GM12891 (cell line): ENCODE measurements at regions not wholly inside any gene's neighbourhood (a gene's known extent, or its start where the extent isn't known, plus 50 kb on each side); places are given as distances from the start of the nearest gene placed in this dataset.

Source experiments
- DNase-seq: peaks from one replicate; pipeline ENCODE4 v3.0.0; 2011; ENCODE audit warnings: low spot score; ENCODE audit not compliant: insufficient read length
- FAIRE-seq: peaks from 2 replicates; lab custom pipeline; 2011; peaks lifted over from hg19 to GRCh38; lab: Jason Lieb, UNC
- PAX5 ChIP-seq: IDR thresholded peaks from 2 replicates; pipeline ENCODE4 v1.6.1; 2011; ENCODE audit warnings: low read length, moderate library complexity, mild to moderate bottlenecking; ENCODE audit not compliant: insufficient read depth, severe bottlenecking
- POLR2A ChIP-seq: IDR thresholded peaks from 2 replicates; pipeline ENCODE4 v1.6.1; 2011; ENCODE audit warnings: low read depth, low read length, control low read depth
- POLR2AphosphoS5 ChIP-seq: IDR thresholded peaks from 2 replicates; pipeline ENCODE4 v1.6.1; 2011; ENCODE audit warnings: low read depth, low read length, control low read depth
- POU2F2 ChIP-seq: IDR thresholded peaks from 2 replicates; pipeline ENCODE4 v1.6.1; 2011; ENCODE audit warnings: low read depth, mild to moderate bottlenecking, control low read depth, low read length, moderate library complexity
- SPI1 ChIP-seq: IDR thresholded peaks from 2 replicates; pipeline ENCODE4 v1.6.1; 2011; ENCODE audit warnings: low read depth, low read length, control low read depth
- TAF1 ChIP-seq: IDR thresholded peaks from 2 replicates; pipeline ENCODE4 v1.6.1; 2011; ENCODE audit warnings: low read depth, low read length, control low read depth

DNA sequence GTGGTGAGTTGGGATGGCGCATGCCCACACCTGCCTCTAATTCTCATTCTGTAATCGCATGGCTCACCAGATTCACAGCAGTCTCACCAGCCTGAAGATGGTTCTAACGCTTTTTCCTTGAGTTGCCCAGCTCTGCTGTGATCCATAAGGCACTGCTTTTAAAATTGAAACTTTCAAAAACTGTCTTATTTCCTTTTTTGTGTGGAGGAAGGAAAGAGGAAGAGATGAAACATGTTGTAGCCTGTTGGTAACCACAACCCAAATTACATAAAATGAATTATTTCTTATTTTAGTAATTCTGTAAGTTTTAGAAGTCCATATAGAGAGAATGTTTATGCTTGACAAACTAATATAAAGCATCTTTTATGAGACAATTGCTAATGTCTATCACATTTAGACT is 165.4 kb downstream of the RBM43 start:
- no peak for DNase-seq
- TF ChIP-seq SPI1: no peak
- no peak for TF ChIP-seq POU2F2
- TF ChIP-seq POLR2AphosphoS5: no peak
- no peak for TF ChIP-seq TAF1
- no peak for TF ChIP-seq POLR2A
- no peak for TF ChIP-seq PAX5
- no peak for FAIRE-seq

DNA sequence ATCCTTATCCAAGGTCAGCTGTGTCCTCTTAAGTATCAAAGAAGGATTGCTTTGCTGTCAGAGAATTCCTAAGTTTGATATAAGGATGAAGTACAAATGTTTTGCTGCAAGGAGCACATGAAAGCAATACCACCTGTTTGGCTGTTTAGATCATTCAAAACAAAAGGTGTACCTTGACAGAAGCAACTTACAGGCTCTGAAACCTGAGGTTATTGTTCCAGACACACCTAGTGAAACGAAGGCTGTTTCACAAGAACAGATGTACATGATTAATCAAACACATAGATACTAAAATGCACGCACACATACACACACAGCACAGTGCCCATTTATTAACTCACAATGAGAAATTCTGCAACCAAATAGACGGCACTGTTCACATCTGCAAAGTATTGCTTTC is 166.2 kb downstream of the RBM43 start:
- TF ChIP-seq POLR2A (no peak), SPI1 (no peak), PAX5 (no peak), POLR2AphosphoS5 (no peak), POU2F2 (no peak), TAF1 (no peak)
- FAIRE-seq: no peak
- no peak for DNase-seq

DNA sequence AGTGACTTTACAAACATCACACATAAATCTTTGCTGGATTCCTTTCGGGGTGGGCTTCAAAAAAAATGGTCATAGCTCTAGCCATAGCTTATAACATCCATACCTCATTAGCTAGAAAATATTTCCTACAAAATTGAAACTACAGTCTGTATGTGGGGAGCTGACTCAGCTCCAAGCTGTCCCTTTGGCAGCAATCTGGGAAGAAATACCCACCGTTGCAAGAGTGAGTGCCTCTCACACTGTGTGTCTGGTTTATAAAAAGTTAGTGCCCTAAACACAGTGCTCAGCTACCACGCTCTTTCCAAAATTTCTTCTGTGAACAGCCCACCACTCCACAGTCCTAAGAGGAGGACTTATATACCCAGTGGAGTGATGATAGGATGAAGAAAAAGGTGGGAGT is 170.1 kb downstream of the RBM43 start:
- no peak for DNase-seq
- TF ChIP-seq TAF1: no peak
- no peak for TF ChIP-seq POLR2AphosphoS5
- TF ChIP-seq POLR2A: no peak
- TF ChIP-seq POU2F2: no peak
- no peak for TF ChIP-seq SPI1
- no peak for FAIRE-seq

DNA sequence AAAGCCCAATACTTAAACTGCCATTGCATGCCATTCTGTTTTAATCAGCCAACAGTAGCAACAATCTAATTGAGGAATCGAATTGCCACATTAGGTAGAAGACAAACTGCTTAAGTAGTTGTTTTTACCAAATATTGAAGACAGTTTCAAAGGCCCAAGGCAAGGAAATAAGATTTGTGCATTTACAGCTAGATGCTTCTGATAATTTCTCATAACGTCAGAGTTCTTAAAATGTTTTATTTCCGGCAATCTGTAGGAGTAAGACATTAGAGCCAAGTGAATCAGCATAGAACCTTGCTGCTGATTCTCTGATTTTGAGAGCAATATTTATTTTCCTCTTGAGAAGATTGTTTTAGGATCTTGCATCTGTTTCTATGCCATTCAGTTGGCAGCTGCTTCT is 174.3 kb downstream of the RBM43 start:
- FAIRE-seq: no peak
- no peak for DNase-seq
- TF ChIP-seq POLR2A (no peak), POLR2AphosphoS5 (no peak), PAX5 (no peak), SPI1 (no peak), TAF1 (no peak), POU2F2 (no peak)

DNA sequence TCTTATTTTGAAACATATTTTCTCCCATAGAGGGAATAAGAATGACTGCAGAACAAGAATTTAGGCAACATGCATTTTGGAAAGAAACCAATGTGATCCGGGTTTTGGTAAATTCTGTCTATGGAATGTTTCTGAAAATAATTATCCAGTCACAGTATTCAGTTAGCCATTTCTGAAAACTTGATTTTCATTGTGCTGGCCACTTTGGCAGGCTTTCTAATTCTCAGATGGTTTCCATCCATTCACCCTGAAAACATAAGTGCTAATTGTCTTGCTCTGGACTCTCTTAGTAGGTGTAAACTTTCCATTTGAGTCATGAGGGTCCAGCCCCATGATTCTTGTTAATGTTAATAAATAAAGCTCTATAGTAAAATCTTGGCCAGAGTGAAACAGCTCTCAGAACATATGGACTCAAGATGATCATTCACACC is 176.5 kb downstream of the RBM43 start:
- TF ChIP-seq PAX5: no peak
- no peak for TF ChIP-seq POLR2A
- no peak for TF ChIP-seq POU2F2
- TF ChIP-seq POLR2AphosphoS5: no peak
- TF ChIP-seq TAF1: no peak
- no peak for TF ChIP-seq SPI1
- FAIRE-seq: no peak
- no peak for DNase-seq

DNA sequence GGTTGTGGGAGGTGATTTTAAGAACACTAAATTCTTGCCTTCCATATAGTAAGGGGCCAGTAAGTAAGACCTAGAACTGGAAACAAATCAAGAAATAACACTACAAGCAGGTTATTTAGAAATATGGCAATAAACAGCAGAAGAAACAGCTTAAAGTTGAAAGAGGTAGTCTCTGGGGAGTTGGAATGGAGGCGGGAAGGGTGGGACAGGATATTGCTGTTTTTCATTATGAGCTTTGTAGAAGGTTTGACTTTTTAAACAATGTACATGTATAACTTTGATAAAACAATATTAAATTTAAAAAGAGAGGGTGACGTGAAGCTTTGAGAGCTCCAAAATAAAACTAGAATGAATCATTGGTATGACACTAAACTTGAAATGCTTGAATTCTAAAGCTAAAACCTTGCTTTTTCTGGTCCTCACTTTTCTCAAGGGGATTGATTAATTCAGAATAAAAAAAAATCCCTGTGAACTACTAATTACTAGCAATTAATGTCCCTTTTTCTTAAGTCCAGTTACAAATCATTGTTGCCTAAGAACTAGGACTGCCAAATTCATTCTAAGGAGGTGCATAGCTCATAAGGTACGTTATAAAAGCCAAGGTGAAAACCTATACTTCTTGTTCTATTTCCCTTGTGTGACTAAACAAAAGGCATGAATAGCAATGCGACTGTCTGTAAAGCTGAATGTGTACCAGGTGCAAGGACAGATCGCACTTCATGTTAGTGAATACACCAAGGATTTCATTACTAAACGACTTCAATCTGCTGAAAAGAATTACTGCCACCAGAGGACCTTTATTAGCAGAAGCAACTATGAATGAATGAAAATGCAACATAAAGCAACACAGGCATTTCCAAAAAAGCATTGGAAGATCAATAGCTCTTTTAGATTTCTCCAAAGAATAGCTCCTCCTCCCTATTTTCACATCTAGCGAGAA is 177.5 kb downstream of the RBM43 start:
- FAIRE-seq (no peak), DNase-seq (no peak)
- TF ChIP-seq PAX5: no peak
- no peak for TF ChIP-seq POLR2AphosphoS5
- TF ChIP-seq POU2F2: no peak
- no peak for TF ChIP-seq TAF1
- TF ChIP-seq SPI1: no peak
- no peak for TF ChIP-seq POLR2A

DNA sequence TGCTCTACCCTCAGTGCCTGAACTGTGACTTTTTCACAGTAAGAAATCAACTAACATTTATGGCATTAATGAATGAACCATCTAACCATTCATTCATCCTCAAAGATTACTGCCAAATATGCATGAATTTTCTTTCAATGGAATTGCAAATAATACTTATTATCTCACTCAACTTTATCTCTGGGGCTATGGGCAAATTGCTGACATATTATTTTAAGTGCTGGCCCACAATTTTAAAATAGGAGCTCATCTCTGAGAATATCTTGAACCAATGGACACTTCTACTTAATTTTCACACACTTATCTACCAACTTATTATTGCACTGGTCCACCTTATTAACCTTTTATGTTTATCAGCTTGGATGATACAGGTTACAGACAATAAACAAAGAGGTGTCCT is 182.8 kb downstream of the RBM43 start:
- FAIRE-seq (no peak), DNase-seq (no peak)
- TF ChIP-seq POU2F2: no peak
- no peak for TF ChIP-seq TAF1
- TF ChIP-seq SPI1: no peak
- no peak for TF ChIP-seq PAX5
- no peak for TF ChIP-seq POLR2AphosphoS5

DNA sequence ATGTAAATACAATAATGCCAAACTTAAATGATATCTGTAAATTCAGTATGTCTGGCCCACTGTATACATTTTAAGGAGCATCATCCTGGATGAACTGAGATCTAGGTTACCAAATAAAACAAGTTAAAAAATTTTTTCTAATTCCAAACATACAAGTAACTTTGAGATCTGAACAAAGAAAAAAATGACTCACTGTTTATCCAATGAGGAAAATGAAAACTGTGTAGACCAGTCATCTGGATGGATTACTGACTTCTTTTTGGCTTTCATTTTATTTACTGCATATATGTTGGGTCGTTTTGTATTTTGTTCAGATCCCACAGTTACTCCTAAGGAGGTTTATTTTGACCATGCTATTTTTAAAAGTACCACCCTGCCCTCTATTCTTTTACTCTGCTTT is 189.8 kb downstream of the RBM43 start:
- TF ChIP-seq POU2F2: no peak
- no peak for TF ChIP-seq SPI1
- TF ChIP-seq POLR2A: no peak
- TF ChIP-seq TAF1: no peak
- no peak for TF ChIP-seq POLR2AphosphoS5
- TF ChIP-seq PAX5: no peak
- FAIRE-seq: no peak
- DNase-seq: no peak

DNA sequence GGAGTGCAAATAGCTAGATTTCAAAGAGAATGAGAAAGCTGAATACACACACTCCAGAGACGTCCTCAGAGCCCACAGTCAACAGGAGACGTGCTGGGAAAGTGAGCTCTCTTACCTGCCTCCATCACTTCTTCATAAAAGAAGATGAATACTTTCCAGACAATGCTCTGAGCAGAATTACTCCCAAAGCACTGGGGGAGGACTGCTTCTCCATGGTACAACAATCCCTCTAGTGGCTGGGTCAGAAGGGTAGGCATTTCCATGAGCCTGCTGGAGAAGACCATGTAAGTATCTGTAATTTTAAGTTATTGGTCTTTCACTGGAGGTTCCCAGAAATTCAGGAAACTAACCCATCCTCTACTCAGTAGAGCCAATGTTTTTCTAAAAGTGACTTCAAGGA is 190.3 kb downstream of the RBM43 start:
- no peak for FAIRE-seq
- TF ChIP-seq POLR2AphosphoS5 (no peak), TAF1 (no peak), PAX5 (no peak), POU2F2 (no peak), SPI1 (no peak), POLR2A (no peak)
- DNase-seq: no peak

DNA sequence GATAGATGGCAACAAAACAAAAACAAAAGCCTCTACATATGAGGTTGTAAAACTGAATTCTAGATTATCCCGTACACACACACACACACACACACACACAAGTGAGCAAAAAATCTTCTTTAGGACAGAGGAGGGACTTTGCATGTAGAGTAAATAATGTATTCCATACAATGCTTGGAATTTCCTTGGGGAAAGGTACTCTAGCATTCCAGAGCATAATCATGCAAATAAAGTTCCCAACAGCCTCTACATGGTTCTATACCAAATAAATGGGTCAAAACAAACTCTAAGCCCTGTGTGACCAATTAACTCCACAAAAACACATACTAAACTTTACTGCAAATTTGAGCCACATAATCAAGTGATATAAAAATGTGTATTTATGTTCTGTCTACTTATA is 191.4 kb downstream of the RBM43 start:
- DNase-seq (no peak), FAIRE-seq (no peak)
- TF ChIP-seq TAF1: no peak
- TF ChIP-seq POU2F2: no peak
- TF ChIP-seq POLR2AphosphoS5: no peak
- no peak for TF ChIP-seq PAX5
